Activated B cell treated with CpG ODN at 0.5 μM for 24 hours (primary cell): ENCODE measurements at regions not wholly inside any gene's neighbourhood (a gene's known extent, or its start where the extent isn't known, plus 50 kb on each side); places are given as distances from the start of the nearest gene placed in this dataset.

Experiments used
- ATAC-seq: fragments of 200-7000 bp; cut with Tn5 transposase; one replicate; pipeline ENCODE4 v1.10.0; 2021; ENCODE audit warnings: low read depth, mild to moderate bottlenecking, moderate library complexity
- CTCF ChIA-PET: fragments of 350-600 bp; sonication (Branson Sonifier 250); formaldehyde crosslinking; loops from one replicate; lab custom pipeline; 2021; ENCODE audit warnings: antibody characterized with exemption; lab: Charles Lee
- POLR2A ChIA-PET: fragments of 350-600 bp; sonication (Branson Sonifier 250); formaldehyde crosslinking; loops from one replicate; lab custom pipeline; 2021; ENCODE audit warnings: antibody characterized with exemption; lab: Charles Lee
- DNase-seq: peaks from one replicate; pipeline ENCODE4 v3.0.0; 2022
- H3K27ac Mint-ChIP-seq: one replicate; pipeline ENCODE4 v1.8.0; 2020; ENCODE audit warnings: mixed read lengths
- H3K27me3 Mint-ChIP-seq: one replicate; pipeline ENCODE4 v1.8.0; 2021; ENCODE audit warnings: mixed read lengths
- H3K36me3 Mint-ChIP-seq: one replicate; pipeline ENCODE4 v1.8.0; 2021; ENCODE audit warnings: low read depth, mixed read lengths
- H3K4me1 Mint-ChIP-seq: one replicate; pipeline ENCODE4 v1.8.0; 2021; ENCODE audit warnings: mixed read lengths
- H3K4me3 Mint-ChIP-seq: one replicate; pipeline ENCODE4 v1.8.0; 2020; ENCODE audit warnings: mild to moderate bottlenecking, mixed read lengths
- H3K9me3 Mint-ChIP-seq: one replicate; pipeline ENCODE4 v1.8.0; 2020; ENCODE audit warnings: mixed read lengths
- CTCF ChIP-seq: fragments of 200-600 bp; IDR thresholded peaks from one replicate; pipeline ENCODE4 v1.8.0; 2022; ENCODE audit warnings: antibody characterized with exemption, mild to moderate bottlenecking
- intact Hi-C: fragments of 100-400 bp; cut with micrococcal nuclease; formaldehyde crosslinking; loops from one replicate; pipeline ENCODE4 v1.15.1; 2024

- Mint-ChIP-seq H3K27ac (no peak overlapping the region), H3K36me3 (no peaks in the 10 kb centered on the region), H3K27me3 (peaks cover 5% of the 10 kb centered on the region), H3K4me3 (no peak overlapping the region), H3K9me3 (no peaks in the 10 kb centered on the region), H3K4me1 (no peaks in the 10 kb centered on the region)
- DNase-seq (no peak), ATAC-seq (no peak)
- ChIA-PET POLR2A (no interaction called here), CTCF (no interaction called here)
- no peak for TF ChIP-seq CTCF
- intact Hi-C loops = no loop called here
Observed at GRCh38 chr18:25817546-25818237, 272.7 kb downstream of the SS18 start.

- TF ChIP-seq CTCF = no peak
- ChIA-PET CTCF (no interaction called here), POLR2A (no interaction called here)
- Mint-ChIP-seq H3K27me3 (peaks cover 5% of the 10 kb centered on the region), H3K27ac (no peak overlapping the region), H3K4me3 (no peak overlapping the region), H3K4me1 (no peaks in the 10 kb centered on the region), H3K9me3 (no peaks in the 10 kb centered on the region), H3K36me3 (no peaks in the 10 kb centered on the region)
- DNase-seq (no peak), ATAC-seq (no peak)
- intact Hi-C loops = no loop called here
Observed at GRCh38 chr18:25815659-25816058, 274.8 kb downstream of the SS18 start.

- ATAC-seq (no peak), DNase-seq (no peak)
- Mint-ChIP-seq H3K27ac (no peak overlapping the region), H3K4me1 (no peaks in the 10 kb centered on the region), H3K9me3 (no peaks in the 10 kb centered on the region), H3K27me3 (peaks cover 5% of the 10 kb centered on the region), H3K36me3 (no peaks in the 10 kb centered on the region), H3K4me3 (no peak overlapping the region)
- no peak for TF ChIP-seq CTCF
- ChIA-PET CTCF (no interaction called here), POLR2A (no interaction called here)
- intact Hi-C loops = no loop called here
Observed at GRCh38 chr18:25814841-25815458, 275.5 kb downstream of the SS18 start.

GRCh38 chr18:25813110-25813509 lies 277.3 kb downstream of the SS18 start:
- Mint-ChIP-seq H3K4me3 (no peak overlapping the region), H3K9me3 (no peaks in the 10 kb centered on the region), H3K27me3 (peaks cover 2% of the 10 kb centered on the region), H3K36me3 (no peaks in the 10 kb centered on the region), H3K4me1 (no peaks in the 10 kb centered on the region), H3K27ac (no peak overlapping the region)
- DNase-seq = no peak
- ATAC-seq = no peak
- ChIA-PET POLR2A (no interaction called here), CTCF (no interaction called here)
- TF ChIP-seq CTCF = no peak
- intact Hi-C loops = no loop called here

GRCh38 chr18:25810736-25811135 lies 279.7 kb downstream of the SS18 start:
- Mint-ChIP-seq H3K4me1 (no peaks in the 10 kb centered on the region), H3K27me3 (peaks cover 2% of the 10 kb centered on the region), H3K4me3 (no peak overlapping the region), H3K36me3 (no peaks in the 10 kb centered on the region), H3K27ac (no peak overlapping the region), H3K9me3 (no peaks in the 10 kb centered on the region)
- POLR2A ChIA-PET = no interaction called here
- intact Hi-C loops = no loop called here
- TF ChIP-seq CTCF = no peak
- no peak for DNase-seq
- no peak for ATAC-seq
- CTCF ChIA-PET = no interaction called here
